Testis (tissue), 2 donors: ENCODE measurements at regions not wholly inside any gene's neighbourhood (a gene's known extent, or its start where the extent isn't known, plus 50 kb on each side); places are given as distances from the start of the nearest gene placed in this dataset.

Experiments
- POLR2A ChIP-seq: fragments of 450-650 bp; IDR thresholded peaks from one replicate; pipeline ENCODE4 v1.6.1; 2017; ENCODE audit warnings: antibody characterized with exemption, mild to moderate bottlenecking, moderate library complexity
- TF ChIP-seq, protein P1 (sequence below), 3 experiments: fragments of 450-650 bp in 2 of 3; fragments of 200-600 bp in 1 of 3; sonication (generic) in 1 of 3; IDR thresholded peaks; one replicate each; pipeline ENCODE4 v1.5.1; 2016 to 2019; ENCODE audit warnings: antibody characterized with exemption in 3 of 3, mild to moderate bottlenecking in 2 of 3, moderate library complexity in 1 of 3

DNA sequence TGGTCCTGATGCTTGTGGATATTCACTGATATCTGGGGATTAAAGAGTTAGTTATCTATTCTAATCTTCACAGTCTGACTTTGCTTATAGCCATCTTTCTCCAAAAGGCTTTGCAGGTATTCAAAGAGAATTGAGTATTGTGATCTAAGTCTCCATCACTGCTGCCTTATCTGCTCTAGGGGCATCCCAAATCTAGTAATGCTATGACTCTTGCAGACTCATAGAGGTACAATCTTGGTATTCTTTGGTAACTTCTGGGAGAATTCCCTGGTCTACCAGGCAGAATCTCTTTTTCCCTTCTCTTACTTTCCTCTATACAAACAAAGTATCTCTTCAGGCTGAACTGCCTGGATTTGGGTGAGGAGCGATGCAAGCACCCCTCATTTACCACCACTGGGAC is 746.3 kb downstream of the JRKL start:
- TF ChIP-seq POLR2A: no peak
- TF ChIP-seq, protein P1, sequence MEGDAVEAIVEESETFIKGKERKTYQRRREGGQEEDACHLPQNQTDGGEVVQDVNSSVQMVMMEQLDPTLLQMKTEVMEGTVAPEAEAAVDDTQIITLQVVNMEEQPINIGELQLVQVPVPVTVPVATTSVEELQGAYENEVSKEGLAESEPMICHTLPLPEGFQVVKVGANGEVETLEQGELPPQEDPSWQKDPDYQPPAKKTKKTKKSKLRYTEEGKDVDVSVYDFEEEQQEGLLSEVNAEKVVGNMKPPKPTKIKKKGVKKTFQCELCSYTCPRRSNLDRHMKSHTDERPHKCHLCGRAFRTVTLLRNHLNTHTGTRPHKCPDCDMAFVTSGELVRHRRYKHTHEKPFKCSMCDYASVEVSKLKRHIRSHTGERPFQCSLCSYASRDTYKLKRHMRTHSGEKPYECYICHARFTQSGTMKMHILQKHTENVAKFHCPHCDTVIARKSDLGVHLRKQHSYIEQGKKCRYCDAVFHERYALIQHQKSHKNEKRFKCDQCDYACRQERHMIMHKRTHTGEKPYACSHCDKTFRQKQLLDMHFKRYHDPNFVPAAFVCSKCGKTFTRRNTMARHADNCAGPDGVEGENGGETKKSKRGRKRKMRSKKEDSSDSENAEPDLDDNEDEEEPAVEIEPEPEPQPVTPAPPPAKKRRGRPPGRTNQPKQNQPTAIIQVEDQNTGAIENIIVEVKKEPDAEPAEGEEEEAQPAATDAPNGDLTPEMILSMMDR (IDR thresholded peaks at IDR 0.05): no peak
